ENCODE measurements at regions not wholly inside any gene's neighbourhood (a gene's known extent, or its start where the extent isn't known, plus 50 kb on each side); places are given as distances from the start of the nearest gene placed in this dataset.

DNA sequence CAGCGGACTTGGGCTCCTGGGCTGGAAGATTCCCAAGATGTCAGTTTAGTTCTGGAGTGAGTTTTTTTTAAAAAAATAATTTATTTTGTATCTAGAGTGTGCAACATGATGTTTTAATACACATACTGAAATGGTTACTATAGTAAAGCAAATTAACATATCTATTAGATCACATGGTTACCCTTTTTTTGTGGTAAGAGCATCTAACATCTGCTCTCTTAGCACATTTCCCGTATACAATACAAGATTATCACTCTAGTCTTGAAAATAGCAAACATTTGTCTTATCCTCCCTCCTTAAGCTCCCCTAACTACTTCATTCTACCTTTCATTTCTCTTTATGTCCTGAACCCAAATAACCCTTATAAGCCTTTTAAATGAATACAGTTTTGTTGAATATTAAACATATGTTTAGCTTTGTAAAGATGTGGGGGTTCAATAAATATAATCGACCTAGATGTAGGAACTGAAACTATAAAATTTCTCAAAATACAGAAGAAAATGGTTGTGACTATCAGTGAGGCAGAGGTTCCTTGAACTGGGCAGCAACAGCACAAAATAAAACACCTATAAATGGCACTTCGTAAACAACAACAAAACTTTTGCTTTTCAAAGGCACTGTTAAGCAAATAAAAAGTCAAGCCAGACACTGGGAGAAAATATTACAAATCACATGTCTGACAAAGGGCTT is 466.6 kb downstream of the FGF9 start:
- DNase-seq: no peak

DNA sequence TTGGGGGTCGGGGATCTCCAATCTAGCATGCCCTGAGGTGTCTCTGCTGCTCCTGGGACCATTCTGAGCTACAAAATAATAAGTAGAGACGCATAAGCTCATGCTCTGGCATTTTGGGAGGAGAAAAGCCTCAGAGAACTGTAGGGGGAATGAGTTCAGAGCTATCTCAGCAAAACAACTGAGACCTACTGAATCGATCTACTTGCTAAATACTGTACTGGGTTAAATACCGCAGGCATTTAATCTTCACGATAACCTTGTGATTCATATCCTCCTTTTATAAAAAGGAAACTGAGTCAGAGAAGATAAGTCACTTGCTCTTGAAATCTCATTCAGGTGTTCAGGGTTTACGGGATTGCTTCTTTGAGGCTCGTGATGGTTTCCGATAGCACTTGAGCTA is 468.1 kb downstream of the FGF9 start:
- DNase-seq: no peak

DNA sequence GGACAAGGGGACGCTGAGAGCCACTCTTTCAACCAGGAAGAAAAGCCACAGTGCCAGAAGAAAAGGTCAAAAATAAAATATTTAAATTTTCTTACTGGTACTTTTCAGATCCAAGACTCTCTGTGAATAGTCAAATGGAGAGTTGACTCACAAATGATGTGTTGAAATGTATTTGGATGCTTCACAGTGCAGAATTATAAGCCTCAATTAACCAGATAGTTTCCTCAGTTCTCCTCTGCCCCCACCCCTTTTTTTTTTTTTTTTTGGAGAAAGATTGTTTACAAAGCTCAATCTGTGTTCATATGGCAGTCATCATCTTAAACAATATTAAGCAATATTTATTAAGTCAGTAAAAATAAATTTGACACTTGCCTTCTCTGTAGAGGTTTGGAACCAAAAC is 470.8 kb downstream of the FGF9 start:
- DNase-seq: no peak

DNA sequence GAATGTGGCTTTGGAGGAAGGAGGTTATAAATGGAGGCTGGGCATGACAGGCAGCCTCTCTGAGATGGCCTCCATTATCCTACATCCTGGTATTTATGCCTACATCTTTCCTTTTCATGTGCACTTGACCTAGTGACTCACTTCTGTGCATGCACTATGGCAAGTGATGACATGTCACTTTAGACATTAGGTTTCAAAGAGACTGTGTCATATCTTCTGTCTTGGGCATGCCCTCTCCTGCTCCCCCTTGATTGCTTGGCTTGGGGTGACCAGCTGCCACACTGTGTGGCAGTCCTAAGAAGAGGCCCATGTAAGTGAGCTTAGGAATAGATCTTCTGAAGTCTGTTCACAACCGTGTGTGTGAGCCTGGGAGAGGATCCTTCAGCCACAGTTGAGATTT is 472.8 kb downstream of the FGF9 start:
- no peak for DNase-seq

DNA sequence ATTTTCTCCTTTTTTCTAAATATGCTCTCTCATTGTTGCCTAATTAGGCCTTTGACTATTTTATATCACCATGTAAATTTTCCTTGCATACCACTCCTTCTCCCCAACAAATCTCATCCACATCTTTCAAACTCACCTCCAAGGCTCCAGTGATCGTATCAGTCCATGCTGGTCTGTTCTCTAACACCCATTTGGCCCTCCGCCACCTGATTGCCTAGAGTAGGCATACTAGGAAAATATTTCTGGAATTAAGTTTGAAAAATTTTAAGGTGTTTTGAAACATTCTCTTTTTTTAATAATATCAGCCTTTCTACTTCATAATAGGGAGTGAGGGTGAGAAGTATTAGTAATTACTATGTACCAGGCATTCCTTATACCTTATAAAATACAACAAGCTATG is 473.9 kb downstream of the FGF9 start:
- no peak for DNase-seq

DNA sequence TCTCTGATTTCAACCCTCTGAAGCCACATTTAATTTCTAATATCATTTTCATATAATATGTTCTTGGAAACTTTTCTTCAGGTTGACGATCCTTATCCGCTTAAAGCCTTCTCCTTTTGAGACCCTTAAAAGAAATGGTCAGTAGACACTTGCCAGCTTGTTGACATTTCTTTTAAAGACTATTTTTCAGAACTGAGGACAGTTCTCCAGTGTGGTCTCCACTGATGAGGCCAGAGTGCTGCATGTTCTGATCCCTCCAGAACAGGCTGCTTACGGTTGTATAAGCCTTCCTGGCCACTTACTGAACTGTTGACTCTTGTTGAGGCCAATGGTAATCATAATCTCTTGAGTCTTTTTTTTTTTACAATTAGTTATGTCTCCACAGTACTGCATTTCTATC is 477.3 kb downstream of the FGF9 start:
- DNase-seq: no peak

DNA sequence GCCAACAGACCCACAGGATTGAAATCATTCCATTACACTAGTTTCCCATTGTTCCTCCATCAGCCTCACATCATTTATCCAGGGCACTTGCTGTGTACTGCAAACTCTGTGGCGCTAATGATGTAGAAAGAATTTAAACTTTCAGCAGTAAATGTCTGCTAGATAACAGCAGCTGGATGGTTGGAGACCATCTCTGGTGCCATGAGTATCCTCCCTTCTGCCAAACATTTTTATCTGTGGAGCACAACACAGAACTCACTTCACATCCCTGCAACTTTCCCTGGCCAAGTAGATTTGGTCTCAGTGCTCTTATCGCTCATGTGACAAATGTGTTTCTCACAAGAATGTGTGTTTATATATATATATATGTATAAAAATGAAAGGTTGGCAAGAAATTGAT is 481.9 kb downstream of the FGF9 start:
- no peak for DNase-seq

DNA sequence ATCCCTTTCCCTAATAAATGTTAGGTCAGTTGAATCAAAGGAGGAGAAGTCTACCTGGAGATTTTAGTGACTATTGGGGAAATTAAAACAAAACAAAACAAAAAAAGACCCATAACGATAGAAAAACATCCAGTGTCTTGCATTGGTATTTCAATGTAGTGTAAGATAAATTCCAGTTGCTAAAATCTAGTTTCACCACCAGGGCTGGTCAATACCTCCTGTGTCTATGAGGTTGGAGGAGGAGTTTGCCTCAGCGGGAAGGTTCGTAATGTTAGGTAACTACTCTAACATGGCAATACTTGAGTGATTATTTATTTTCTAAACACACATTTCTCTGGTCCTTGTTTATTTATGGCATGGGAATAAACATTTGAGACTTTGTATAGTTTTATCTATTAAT is 483.2 kb downstream of the FGF9 start:
- no peak for DNase-seq

DNA sequence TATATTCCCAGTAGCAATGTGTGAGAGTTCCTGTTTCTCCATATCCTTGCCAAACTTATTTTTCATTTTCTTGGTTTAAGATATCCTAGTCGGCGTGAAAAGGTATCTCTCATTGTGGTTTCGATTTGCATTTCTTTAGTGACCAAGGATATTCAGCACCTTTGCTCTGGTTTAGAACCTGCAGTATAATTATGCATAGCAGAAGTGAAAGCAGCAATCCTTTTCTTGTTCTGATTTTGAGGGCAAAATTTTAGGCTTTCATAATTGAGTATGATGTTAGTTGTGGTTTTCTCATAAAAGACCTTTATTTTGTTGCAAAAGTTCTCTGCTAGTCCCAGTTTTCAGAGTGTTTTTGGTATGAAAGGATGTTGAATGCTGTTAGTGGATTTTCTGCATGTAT is 491.0 kb downstream of the FGF9 start:
- no peak for DNase-seq

DNA sequence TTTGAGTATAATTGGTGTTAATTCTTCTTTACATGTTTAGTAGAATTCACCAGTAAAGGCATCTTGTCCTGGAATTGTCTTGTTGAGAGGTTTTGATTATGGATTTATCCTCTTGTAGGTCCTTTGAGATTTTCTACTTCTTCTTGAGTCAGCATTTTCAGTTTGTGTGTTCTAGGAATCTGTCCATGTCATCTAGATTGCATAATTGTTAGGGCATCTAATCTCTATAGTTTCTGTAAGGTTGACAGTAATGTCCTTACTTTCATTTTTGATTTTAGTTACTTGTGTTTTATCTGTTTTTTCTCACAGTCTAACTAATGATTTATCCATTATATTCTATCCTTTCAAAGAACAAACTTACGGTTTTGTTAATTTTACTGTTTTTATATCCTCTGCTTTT is 492.0 kb downstream of the FGF9 start:
- DNase-seq: no peak

DNA sequence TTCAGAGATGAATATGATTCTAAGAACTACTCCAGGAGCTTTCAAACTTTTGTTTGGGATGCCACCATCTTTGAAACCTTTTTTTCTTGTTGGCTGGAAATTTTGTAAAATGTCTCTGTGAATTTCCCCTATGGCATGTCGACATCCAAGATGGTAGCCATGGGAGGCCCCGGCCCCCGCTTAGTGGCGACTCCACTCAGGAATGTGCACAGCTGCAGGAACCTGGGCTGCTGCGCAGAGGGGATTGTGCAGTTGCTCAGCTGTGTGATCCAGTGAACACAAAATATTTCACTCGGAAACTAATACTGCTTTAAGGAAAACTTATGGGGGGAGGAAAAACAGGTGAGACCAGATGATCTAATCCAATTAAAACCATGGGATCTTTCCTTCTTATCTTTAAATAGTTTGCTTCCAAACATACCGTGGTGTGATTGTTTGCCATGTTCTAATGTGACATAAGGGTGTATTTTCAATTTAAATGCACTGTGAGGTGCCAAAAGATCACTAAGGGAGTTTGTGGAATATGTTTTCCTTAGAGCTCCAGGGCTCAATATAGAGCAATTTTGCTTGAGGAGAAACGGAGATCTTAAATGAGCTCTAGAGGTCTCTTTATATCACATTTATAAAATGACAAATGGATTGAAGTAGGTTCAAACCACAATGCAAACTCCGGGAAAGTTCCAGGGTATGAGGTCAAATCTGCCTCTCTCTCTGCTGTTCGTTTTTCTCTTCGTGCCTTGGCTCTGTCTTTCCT is 497.7 kb downstream of the FGF9 start:
- DNase-seq: no peak

DNA sequence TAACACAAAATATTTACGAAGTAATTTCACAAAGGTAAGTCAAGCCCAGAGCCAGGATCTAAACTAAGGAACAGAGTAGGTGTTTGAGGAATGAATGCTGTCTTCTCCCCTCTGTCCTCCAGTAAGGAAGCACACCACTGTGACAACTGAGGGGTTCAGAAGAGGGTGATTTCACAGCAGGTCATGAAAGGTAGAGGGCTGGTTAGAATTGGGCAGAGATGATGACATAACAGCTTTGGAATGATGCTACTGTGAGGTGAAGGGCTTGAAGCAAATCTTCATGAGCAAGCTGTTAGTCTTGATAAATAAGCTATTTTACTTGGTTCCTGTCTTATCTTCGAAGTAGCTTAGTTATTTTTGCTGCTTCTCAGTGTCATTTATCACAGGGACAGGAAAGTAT is 498.6 kb downstream of the FGF9 start:
- DNase-seq: no peak

DNA sequence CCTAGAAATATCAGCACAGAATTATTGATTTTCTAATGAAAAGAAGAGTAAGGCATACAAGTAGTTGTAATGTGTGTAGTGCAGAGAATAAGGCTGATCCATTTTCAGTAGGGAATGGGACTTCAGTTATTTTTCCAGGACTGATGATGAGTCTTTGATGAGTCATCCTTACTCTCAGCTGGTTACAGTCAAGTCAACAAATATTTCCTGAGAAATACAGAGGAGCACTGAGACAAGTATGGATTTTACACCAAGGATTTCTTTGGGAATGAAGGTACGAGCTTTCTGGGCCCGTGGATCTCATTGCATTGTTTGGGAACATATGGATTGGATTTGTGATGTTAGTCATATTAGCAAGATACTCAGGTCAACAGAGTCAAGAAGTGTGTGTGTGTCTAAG is 502.7 kb downstream of the FGF9 start:
- DNase-seq: no peak

DNA sequence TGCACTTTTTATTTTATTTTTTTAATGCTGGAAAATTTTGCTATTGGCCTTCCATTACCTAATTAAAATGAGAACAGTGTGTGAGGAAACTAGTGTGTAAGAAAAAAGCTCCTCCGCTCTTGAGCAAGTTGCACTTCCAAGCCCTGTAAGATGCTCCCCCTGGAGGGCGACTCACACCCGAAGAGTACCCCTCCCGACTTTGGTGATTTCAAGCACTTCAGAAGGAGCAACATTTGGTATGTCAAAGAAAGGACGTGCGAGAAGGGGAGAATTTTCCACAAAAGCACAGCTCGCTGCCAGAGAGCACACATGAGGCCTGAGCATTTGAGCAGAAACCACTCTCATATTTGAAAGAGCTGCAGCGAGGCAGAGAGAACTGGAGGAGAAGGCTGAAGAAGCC is 504.4 kb downstream of the FGF9 start:
- no peak for DNase-seq

DNA sequence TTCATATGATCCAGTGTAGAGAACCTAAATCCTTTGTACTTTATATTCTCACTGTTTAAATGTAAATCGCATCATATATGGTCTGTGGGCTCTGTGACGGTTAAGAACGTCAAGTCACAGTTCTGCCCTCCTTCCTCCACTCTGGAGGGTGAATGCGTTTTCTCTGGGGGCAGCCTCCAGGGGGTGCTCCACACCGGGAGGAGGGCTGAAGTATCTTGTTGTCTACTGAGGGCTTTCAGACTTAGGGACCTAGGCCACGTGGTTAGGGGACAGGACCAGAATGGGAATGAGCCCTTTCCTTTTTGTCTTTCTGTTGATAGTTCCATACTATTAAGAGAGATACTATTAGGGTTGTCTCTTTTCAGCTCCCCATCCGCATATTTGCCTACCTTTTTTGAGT is 504.9 kb downstream of the FGF9 start:
- DNase-seq: no peak

DNA sequence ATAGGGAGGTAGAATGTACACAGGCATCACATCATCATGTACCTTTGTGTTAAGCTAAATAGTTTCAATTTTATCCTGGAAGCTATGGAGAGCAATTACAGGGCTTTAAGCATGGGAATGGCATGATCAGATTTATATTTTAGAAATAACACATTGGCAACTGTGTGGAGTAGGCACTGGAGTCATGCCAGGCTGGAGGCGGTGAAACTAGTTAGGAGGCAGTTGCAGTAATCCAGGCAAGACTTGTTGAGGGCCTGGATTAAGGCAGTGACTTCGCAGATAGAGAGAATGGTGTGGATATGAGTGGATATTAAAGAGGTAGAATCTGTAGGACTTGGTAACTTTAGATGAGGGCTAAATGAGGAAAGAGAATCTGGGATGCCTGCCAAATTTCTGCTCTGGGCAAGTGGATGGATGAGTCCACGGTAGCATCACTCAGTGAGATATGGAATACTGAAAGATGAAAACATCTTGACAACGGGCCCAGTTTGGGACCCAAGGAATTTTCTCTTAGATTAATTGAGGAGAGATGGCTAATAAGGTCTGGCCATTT is 506.2 kb downstream of the FGF9 start:
- no peak for DNase-seq

DNA sequence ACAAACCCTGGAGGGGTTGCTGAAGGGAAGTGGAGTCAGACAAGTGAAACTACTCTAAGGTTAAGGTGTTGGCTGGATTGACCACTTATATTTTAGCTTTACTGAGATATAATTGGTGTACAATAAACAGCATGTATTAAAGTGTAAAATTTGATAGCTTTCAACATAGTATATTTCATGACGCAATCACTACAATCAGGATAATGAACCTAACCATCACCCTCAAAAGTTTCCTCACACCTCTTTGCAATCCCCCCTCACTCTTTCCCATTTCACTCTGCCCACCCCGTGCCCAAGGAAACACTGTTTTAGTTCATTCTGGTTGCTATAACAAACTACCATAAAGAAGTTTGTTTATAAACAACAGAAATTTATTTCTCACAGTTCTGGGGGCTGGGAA is 508.0 kb downstream of the FGF9 start:
- no peak for DNase-seq

DNA sequence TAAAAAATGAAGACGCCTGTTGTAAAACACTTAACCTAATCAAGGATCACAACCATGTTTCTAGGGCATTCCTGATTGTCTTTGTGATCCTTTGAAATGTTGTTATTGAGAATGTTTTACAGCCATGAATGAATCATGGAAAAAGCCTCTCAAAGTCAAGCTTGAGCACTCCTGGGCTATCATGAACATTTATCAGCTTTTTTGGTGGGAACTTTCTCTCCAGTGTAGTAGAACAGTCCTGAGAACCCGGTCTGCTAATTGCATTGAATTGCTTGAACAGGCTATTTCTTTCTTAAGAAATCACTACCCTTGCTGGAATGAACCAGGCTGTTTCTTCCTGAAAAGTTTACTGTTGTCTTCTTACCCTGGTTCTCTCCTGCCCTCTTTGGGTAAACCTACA is 516.5 kb downstream of the FGF9 start:
- no peak for DNase-seq

DNA sequence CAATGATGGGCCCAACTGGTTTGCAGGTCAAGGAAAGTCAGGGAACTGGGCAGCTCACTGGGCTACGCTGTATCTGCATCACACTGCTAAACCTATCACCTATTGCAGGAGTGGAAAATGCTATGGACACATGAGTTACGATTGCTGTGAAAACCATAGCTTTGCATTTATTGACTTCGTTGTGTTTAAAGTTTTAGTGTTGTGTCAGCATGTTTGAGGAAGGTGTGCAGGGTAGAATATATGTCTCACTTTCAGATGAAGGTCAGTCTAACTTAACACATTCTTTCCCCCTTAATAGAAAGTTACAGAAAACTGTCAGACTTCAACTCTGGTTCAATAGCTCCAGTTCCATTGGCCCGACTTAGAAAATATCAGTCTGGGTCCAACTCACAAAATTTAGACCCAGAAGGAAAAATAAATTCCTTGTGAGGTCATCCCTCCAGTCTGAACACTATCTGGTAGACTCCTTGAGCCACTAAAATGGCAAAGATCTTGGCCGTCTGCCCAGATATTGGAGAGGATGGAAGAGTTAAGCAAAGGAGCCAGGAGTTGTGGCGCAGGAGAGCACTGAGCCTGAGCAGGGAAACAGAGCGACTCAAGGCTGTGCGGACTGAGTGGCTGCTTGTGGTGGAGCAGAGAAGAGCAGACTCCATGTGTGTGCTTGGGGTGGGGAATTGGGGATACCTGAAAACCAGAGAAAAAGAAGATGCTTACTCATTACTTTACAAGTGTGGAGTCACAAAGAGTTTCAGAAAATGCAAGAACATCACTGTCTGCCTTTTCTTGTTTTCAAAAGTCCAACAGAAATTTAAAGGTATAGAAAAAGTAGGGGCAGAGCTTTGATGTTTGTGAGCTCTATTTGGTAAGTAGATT is 518.5 kb downstream of the FGF9 start:
- no peak for DNase-seq

DNA sequence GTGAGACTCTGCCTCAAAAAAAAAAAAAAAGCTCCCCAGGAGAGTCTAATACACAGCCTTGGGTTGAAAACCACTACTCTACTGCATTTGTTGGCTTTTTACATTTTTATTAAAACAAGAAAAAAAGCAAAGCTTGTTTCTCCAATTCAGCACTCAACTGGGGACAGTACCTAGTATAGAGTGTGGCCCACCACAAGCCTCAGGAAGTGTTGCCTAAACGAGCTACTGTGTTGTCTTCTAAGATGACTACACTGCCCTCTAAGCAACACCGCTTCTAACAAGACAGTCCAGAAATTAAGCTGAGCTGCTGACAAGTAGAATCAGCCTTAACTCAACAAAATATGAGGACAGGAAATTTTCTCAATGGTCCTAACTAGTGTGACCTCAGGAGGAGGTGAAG is 522.2 kb downstream of the FGF9 start:
- no peak for DNase-seq

DNA sequence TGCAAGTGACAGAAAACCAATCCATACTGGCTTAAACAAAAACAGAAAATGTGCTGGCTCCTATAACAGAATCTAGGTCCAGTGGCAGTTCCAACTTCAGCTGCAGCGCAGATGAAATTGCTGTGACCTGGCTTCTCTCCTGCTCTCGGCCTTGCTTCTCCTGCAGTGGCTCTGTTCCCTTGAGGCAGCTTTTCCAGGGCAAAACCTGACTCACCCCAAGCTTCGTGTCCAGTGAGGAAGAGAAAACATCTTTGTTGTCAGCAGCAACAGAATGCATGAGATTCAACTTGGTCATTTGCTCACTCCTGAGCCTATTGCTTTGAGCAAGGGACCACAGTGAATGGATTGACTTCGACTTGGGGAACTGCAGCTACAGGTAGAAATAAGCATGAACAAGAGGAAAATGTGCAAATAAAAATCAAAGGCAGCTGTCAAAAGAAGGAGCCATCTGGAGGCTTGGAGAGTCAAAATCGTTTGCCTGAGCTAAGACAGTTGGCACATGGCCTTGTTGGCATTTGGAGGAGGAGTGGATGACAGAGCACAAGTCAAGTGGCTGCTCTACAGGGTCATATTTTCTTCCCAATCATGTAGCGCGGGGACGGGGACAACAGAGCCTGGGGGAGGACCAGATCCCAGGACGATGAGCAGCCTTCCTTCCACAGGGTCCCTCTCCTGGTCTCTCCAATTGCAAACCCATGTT is 523.4 kb downstream of the FGF9 start:
- no peak for DNase-seq

DNA sequence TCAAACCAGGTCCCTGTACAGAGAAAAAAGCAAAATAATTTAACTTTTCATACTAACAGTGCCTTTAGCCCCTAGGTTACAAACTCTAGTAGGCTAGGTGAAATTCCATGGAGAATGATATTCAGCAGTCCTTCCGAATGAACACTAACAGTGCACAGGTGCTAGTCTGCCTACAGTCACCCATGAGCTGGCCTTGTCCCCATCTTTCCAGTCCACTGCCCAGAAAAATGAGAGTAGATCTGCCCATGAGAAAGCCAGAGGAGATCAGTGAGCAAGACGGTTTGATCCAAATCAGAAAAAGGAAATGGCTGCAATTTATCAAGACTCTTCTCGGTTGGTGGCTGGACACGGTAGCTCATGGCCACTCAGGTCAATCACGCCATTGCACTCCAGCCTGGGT is 524.9 kb downstream of the FGF9 start:
- DNase-seq: no peak

DNA sequence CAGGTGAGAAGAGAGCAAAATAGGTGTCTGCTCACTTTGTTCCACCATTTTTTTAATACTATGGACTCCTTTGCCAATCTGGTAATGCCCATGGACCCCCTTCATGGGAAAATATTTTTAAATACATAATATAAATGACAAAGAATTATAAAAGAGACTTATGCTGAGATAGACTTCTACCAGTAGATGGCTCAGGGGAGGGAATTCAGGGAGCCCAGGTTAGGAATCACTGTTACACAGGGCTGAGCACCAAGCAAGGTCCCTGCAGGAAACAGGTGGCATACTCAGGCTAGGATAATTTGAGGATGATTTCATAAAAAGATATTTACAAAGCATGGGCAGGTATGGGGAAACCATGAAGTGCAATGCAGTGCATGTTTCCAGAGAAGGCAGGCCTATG is 525.9 kb downstream of the FGF9 start:
- DNase-seq: no peak
